ENCODE measurements at regions not wholly inside any gene's neighbourhood (a gene's known extent, or its start where the extent isn't known, plus 50 kb on each side); places are given as distances from the start of the nearest gene placed in this dataset.

GRCh38 chr1:4028139-4028501 lies 128.0 kb upstream of the C1orf174 start:
- TF ChIP-seq CTCF (IDR thresholded peaks at IDR 0.05; ENCODE audit: borderline replicate concordance, insufficient read depth, low read depth, low read length): no peak
- H3K4me3 ChIP-seq (ENCODE audit: low read depth, low read length): no peak overlapping the region

- H3K4me3 ChIP-seq (ENCODE audit: low read depth, low read length): no peak overlapping the region
- TF ChIP-seq CTCF (IDR thresholded peaks at IDR 0.05; ENCODE audit: borderline replicate concordance, insufficient read depth, low read depth, low read length): no peak
Observed at GRCh38 chr1:4029376-4029775, 129.3 kb upstream of the C1orf174 start.

- TF ChIP-seq CTCF (IDR thresholded peaks at IDR 0.05; ENCODE audit: borderline replicate concordance, insufficient read depth, low read depth, low read length): no peak
- H3K4me3 ChIP-seq (ENCODE audit: low read depth, low read length): no peak overlapping the region
Observed at GRCh38 chr1:4032571-4032970, 132.5 kb upstream of the C1orf174 start.

- no peak for TF ChIP-seq CTCF (IDR thresholded peaks at IDR 0.05; ENCODE audit: borderline replicate concordance, insufficient read depth, low read depth, low read length)
- H3K4me3 ChIP-seq (ENCODE audit: low read depth, low read length): no peak overlapping the region
Observed at GRCh38 chr1:4033129-4033676, 133.1 kb upstream of the C1orf174 start.

- H3K4me3 ChIP-seq (ENCODE audit: low read depth, low read length): no peak overlapping the region
- no peak for TF ChIP-seq CTCF (IDR thresholded peaks at IDR 0.05; ENCODE audit: borderline replicate concordance, insufficient read depth, low read depth, low read length)
Observed at GRCh38 chr1:4033713-4034112, 133.6 kb upstream of the C1orf174 start.

GRCh38 chr1:4034318-4034887 lies 134.3 kb upstream of the C1orf174 start:
- H3K4me3 ChIP-seq (ENCODE audit: low read depth, low read length): no peak overlapping the region
- TF ChIP-seq CTCF (IDR thresholded peaks at IDR 0.05; ENCODE audit: borderline replicate concordance, insufficient read depth, low read depth, low read length): no peak

GRCh38 chr1:4044967-4045366 lies 144.9 kb upstream of the C1orf174 start:
- no peak overlapping the region for H3K4me3 ChIP-seq (ENCODE audit: low read depth, low read length)
- TF ChIP-seq CTCF (IDR thresholded peaks at IDR 0.05; ENCODE audit: borderline replicate concordance, insufficient read depth, low read depth, low read length): no peak
